H1 (cell line): ENCODE measurements at regions not wholly inside any gene's neighbourhood (a gene's known extent, or its start where the extent isn't known, plus 50 kb on each side); places are given as distances from the start of the nearest gene placed in this dataset.
A peak's percentile ranks its signal among the peaks of the same experiment; 100 is the strongest.

Experiments used
- CTCF ChIA-PET: fragments of 300-600 bp; sonication (Branson Sonifier 250); formaldehyde crosslinking; loops from one replicate; lab custom pipeline; 2021; ENCODE audit not compliant: partially characterized antibody; lab: Charles Lee
- POLR2A ChIA-PET: fragments of 300-600 bp; sonication (Branson Sonifier 250); formaldehyde crosslinking; loops from one replicate; lab custom pipeline; 2021; ENCODE audit warnings: inconsistent platforms; ENCODE audit not compliant: partially characterized antibody; lab: Charles Lee
- DNase-seq, 2 experiments: peaks; one replicate each; pipeline versions ENCODE4 v3.0.0 to v3.0.0-alpha.2; 2010 to 2022; ENCODE audit warnings: low spot score in 2 of 2, low read depth in 1 of 2, mixed read lengths in 1 of 2
- FAIRE-seq: peaks from 2 replicates; lab custom pipeline; 2011; peaks lifted over from hg19 to GRCh38; lab: Jason Lieb, UNC
- H2AFZ ChIP-seq: 2 replicates; pipeline ENCODE4 v1.8.1; 2012; ENCODE audit warnings: low read length, inconsistent platforms
- H2AK5ac ChIP-seq: 2 replicates; pipeline ENCODE4 v1.6.1; 2013; ENCODE audit warnings: low read depth, low read length
- H2BK120ac ChIP-seq: replicated peaks from 2 replicates; pipeline ENCODE3; 2013; ENCODE audit warnings: low read depth, low read length, inconsistent platforms
- H2BK12ac ChIP-seq: 2 replicates; pipeline ENCODE4 v1.6.1; 2013; ENCODE audit warnings: low read depth, low read length
- H2BK15ac ChIP-seq: 2 replicates; pipeline ENCODE4 v1.6.1; 2013; ENCODE audit warnings: low read length
- H2BK20ac ChIP-seq: 2 replicates; pipeline ENCODE4 v1.6.1; 2013; ENCODE audit warnings: low read length
- H2BK5ac ChIP-seq: 2 replicates; pipeline ENCODE4 v1.6.1; 2013; ENCODE audit warnings: low read depth, low read length
- H3K14ac ChIP-seq: 2 replicates; pipeline ENCODE4 v1.6.1; 2013; ENCODE audit warnings: inconsistent platforms; ENCODE audit not compliant: insufficient read length
- H3K18ac ChIP-seq: 2 replicates; pipeline ENCODE4 v1.6.1; 2013; ENCODE audit warnings: low read length; ENCODE audit errors: extremely low read depth
- H3K23ac ChIP-seq: 2 replicates; pipeline ENCODE4 v1.6.1; 2013; ENCODE audit warnings: inconsistent platforms; ENCODE audit not compliant: insufficient read length
- H3K23me2 ChIP-seq: 2 replicates; pipeline ENCODE4 v1.6.1; 2013; ENCODE audit warnings: low read depth, low read length
- H3K27ac ChIP-seq: 2 replicates; pipeline ENCODE4 v1.6.1; 2011; ENCODE audit warnings: low read depth, low read length, inconsistent platforms
- H3K27me3 ChIP-seq, 4 experiments: replicated peaks in 1 of 4; 1 replicate in 1 of 4; 2 replicates in 3 of 4; pipeline versions ENCODE4 v1.6.1 to v1.8.1; 2011 to 2013; ENCODE audit warnings: low read length in 3 of 4, mild to moderate bottlenecking in 3 of 4, inconsistent platforms in 2 of 4, mixed read lengths in 2 of 4, moderate library complexity in 1 of 4; ENCODE audit not compliant: control insufficient read depth in 3 of 4, insufficient read depth in 3 of 4; ENCODE audit errors: extremely low read depth in 1 of 4
- H3K36me3 ChIP-seq, 4 experiments: 2 replicates each; pipeline versions ENCODE4 v1.6.1 to v1.8.1; 2011 to 2013; ENCODE audit warnings: mild to moderate bottlenecking in 4 of 4, low read length in 3 of 4, moderate library complexity in 2 of 4, control low read depth in 1 of 4, inconsistent platforms in 1 of 4; ENCODE audit not compliant: insufficient read depth in 4 of 4, control insufficient read depth in 2 of 4
- H3K4ac ChIP-seq: replicated peaks from 2 replicates; pipeline ENCODE3; 2013; ENCODE audit warnings: low read length, low read depth, mixed read lengths, inconsistent platforms; ENCODE audit not compliant: insufficient read length
- H3K4me1 ChIP-seq, 4 experiments: replicated peaks in 1 of 4; 1 replicate in 1 of 4; 2 replicates in 3 of 4; pipeline versions ENCODE4 v1.6.1 to v1.8.1; 2011 to 2013; ENCODE audit warnings: low read length in 3 of 4, inconsistent platforms in 2 of 4, mixed read lengths in 1 of 4; ENCODE audit not compliant: insufficient read depth in 4 of 4, control insufficient read depth in 3 of 4
- H3K4me2 ChIP-seq, 2 experiments: 2 replicates each; pipeline versions ENCODE4 v1.6.1 to v1.8.1; 2011 to 2013; ENCODE audit warnings: low read depth in 2 of 2, low read length in 2 of 2, control low read depth in 1 of 2, inconsistent platforms in 1 of 2, mild to moderate bottlenecking in 1 of 2; ENCODE audit not compliant: insufficient read depth in 1 of 2
- H3K4me3 ChIP-seq, 4 experiments: fragments of 200-600, 300-600 bp in 1 of 4; sonication (generic), shearing (Covaris generic), sonication (Bioruptor Twin) in 1 of 4; 2 replicates each; pipeline versions ENCODE4 v1.5.1 to v1.8.1; 2011 to 2016; ENCODE audit warnings: low read length in 4 of 4, low read depth in 3 of 4, control low read depth in 2 of 4, inconsistent platforms in 2 of 4, mild to moderate bottlenecking in 2 of 4, mixed read lengths in 1 of 4, moderate library complexity in 1 of 4; ENCODE audit not compliant: insufficient read depth in 2 of 4; ENCODE audit errors: extremely low read depth in 1 of 4
- H3K56ac ChIP-seq: replicated peaks from 2 replicates; pipeline ENCODE3; 2013; ENCODE audit warnings: low read depth, mild to moderate bottlenecking, mixed read lengths, low read length, inconsistent platforms; ENCODE audit not compliant: insufficient read length
- H3K79me1 ChIP-seq: 2 replicates; pipeline ENCODE4 v1.6.1; 2013; ENCODE audit warnings: low read depth, low read length, control low read depth
- H3K79me2 ChIP-seq, 2 experiments: 2 replicates each; pipeline versions ENCODE4 v1.6.1 to v1.8.1; 2012 to 2013; ENCODE audit warnings: low read length in 2 of 2, mild to moderate bottlenecking in 2 of 2, inconsistent platforms in 1 of 2; ENCODE audit not compliant: insufficient read depth in 2 of 2, control insufficient read depth in 1 of 2
- H3K9ac ChIP-seq, 4 experiments: replicated peaks in 1 of 4; 1 replicate in 1 of 4; 2 replicates in 3 of 4; pipeline versions ENCODE4 v1.6.1 to v1.8.1; 2011 to 2013; ENCODE audit warnings: low read depth in 3 of 4, low read length in 3 of 4, control low read depth in 2 of 4, mild to moderate bottlenecking in 2 of 4, moderate library complexity in 2 of 4, inconsistent platforms in 1 of 4; ENCODE audit errors: extremely low read depth in 1 of 4
- H3K9me3 ChIP-seq, 2 experiments: 2 replicates each; pipeline versions ENCODE4 v1.6.1 to v1.8.1; 2012 to 2013; ENCODE audit warnings: mild to moderate bottlenecking in 2 of 2, moderate library complexity in 2 of 2, control low read depth in 1 of 2, inconsistent platforms in 1 of 2, low read depth in 1 of 2, low read length in 1 of 2, mixed read lengths in 1 of 2; ENCODE audit not compliant: insufficient read depth in 2 of 2
- H4K20me1 ChIP-seq, 2 experiments: replicated peaks in 1 of 2; 2 replicates each; pipeline versions ENCODE3 to v1.8.1; 2011 to 2013; ENCODE audit warnings: inconsistent platforms in 2 of 2, low read length in 2 of 2, mild to moderate bottlenecking in 1 of 2; ENCODE audit not compliant: insufficient read depth in 2 of 2, control insufficient read depth in 1 of 2
- H4K5ac ChIP-seq: 2 replicates; pipeline ENCODE4 v1.6.1; 2013; ENCODE audit warnings: low read length, low read depth, mixed read lengths, inconsistent platforms; ENCODE audit not compliant: insufficient read length
- H4K8ac ChIP-seq: 2 replicates; pipeline ENCODE4 v1.8.0; 2013; ENCODE audit warnings: mild to moderate bottlenecking, moderate library complexity, low read length, inconsistent platforms; ENCODE audit not compliant: insufficient read depth; ENCODE audit errors: extremely low read depth
- H4K91ac ChIP-seq: replicated peaks from 2 replicates; pipeline ENCODE3; 2013; ENCODE audit warnings: low read length, mixed read lengths, inconsistent platforms; ENCODE audit not compliant: insufficient read length
- ASH2L ChIP-seq: fragments of 200-600, 300-600 bp; sonication (generic); IDR thresholded peaks from one replicate; pipeline ENCODE4 v1.7.1; 2017; ENCODE audit warnings: low read length
- CTBP2 ChIP-seq: IDR thresholded peaks from 2 replicates; pipeline ENCODE4 v1.7.0; 2011; ENCODE audit warnings: borderline replicate concordance, mild to moderate bottlenecking, moderate library complexity, mixed read lengths, low read length; ENCODE audit not compliant: insufficient read depth, insufficient read length
- FOSL1 ChIP-seq: IDR thresholded peaks from 2 replicates; pipeline ENCODE4 v1.6.1; 2011; ENCODE audit warnings: mild to moderate bottlenecking, low read depth, low read length, moderate library complexity; ENCODE audit not compliant: insufficient read depth
- WGBS, 2 experiments: shearing (Covaris generic) in 1 of 2; methylation state at CpG; one replicate each; pipeline versions ENCODE4 v1.1.6 to v1.1.7; 2013 to 2015; ENCODE audit warnings: low lambda C conversion rate in 2 of 2, mixed read lengths in 2 of 2, inconsistent platforms in 1 of 2, low coverage in 1 of 2, missing lambda C conversion rate in 1 of 2; ENCODE audit not compliant: insufficient replicate concordance in 2 of 2, insufficient coverage in 1 of 2, insufficient read length in 1 of 2; ENCODE audit errors: extremely low coverage in 1 of 2, missing lambda C conversion rate in 1 of 2; 5-methylcytosine and 5-hydroxymethylcytosine counted together
- TF ChIP-seq, protein P1 (sequence below): IDR thresholded peaks from 2 replicates; pipeline ENCODE4 v1.6.1; 2011; ENCODE audit warnings: low read length, improper control_type of control experiment

- DNase-seq (no peak), FAIRE-seq (no peak)
- Histone ChIP-seq H3K27me3 (no peaks in the 10 kb centered on the region), H3K4me2 (peak overlapping the region in 1 of 2 experiments; percentile 40; a peak in 1 of 4 replicates), H3K27ac (no peak overlapping the region), H3K23me2 (no peaks in the 10 kb centered on the region), H3K18ac (peak overlapping the region; percentile 57; the same call in 1 of the 2 replicates), H4K91ac (peak overlapping the region; percentile 59), H3K14ac (no peak overlapping the region), H4K5ac (peak overlapping the region; percentile 23), H3K56ac (no peak overlapping the region), H3K4me1 (peaks cover 15 to 28% (median 25%) of the 10 kb centered on the region in 4 experiments), H4K20me1 (no peaks in the 10 kb centered on the region), H2BK15ac (no peak overlapping the region), H3K4me3 (no peak overlapping the region), H2BK20ac (peak overlapping the region; percentile 86; the same call in 1 of the 2 replicates), H3K4ac (peak overlapping the region; percentile 42), H2BK120ac (peak overlapping the region; percentile 38), H3K36me3 (no peaks in the 10 kb centered on the region), H2BK5ac (peak overlapping the region; percentile 80; the same call in 1 of the 2 replicates), H3K9ac (no peak overlapping the region), H3K79me2 (no peaks in the 10 kb centered on the region), H4K8ac (no peak overlapping the region), H2AFZ (no peak overlapping the region), H3K23ac (no peak overlapping the region), H2AK5ac (peak overlapping the region; percentile 85; the same call in 1 of the 2 replicates), H3K79me1 (no peaks in the 10 kb centered on the region), H3K9me3 (no peaks in the 10 kb centered on the region; a peak in 1 of 4 replicates), H2BK12ac (peak overlapping the region; percentile 64; the same call in 1 of the 2 replicates)
- ChIA-PET POLR2A (interaction anchor here (1.5 to 5.6 kb wide), 4 partner anchors 11 to 58 kb away, joined by 3 to 34 read pairs (median 18); partner anchors contain the start of gene C14orf132), CTCF (interaction anchor here (0.9 to 8.9 kb wide), 11 partner anchors 11 to 415 kb away, joined by 3 to 81 read pairs (median 5); no protein-coding TSS in a partner anchor)
- TF ChIP-seq ASH2L (peak; percentile 23), FOSL1 (no peak), CTBP2 (no peak)
- TF ChIP-seq, protein P1, sequence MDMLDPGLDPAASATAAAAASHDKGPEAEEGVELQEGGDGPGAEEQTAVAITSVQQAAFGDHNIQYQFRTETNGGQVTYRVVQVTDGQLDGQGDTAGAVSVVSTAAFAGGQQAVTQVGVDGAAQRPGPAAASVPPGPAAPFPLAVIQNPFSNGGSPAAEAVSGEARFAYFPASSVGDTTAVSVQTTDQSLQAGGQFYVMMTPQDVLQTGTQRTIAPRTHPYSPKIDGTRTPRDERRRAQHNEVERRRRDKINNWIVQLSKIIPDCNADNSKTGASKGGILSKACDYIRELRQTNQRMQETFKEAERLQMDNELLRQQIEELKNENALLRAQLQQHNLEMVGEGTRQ = no peak
- WGBS, 2 experiments = 78% methylated on average over 4 of the region's 4 CpGs; no CpG with 5 or more reads in 1 of the 2 experiments
Measured at GRCh38 chr14:95981965-95982364, 57.2 kb upstream of the C14orf132 start.
